CD14-positive monocyte (primary cell): ENCODE measurements at regions not wholly inside any gene's neighbourhood (a gene's known extent, or its start where the extent isn't known, plus 50 kb on each side); places are given as distances from the start of the nearest gene placed in this dataset.

ENCODE experiments used
- DNase-seq, 3 donors: peaks; one replicate each; pipeline ENCODE4 v3.0.0-alpha.2; 2011 to 2022
- H2AFZ ChIP-seq: 2 replicates; pipeline ENCODE4 v1.6.0; 2012; ENCODE audit warnings: mild to moderate bottlenecking, low read depth, low read length, inconsistent platforms; ENCODE audit not compliant: insufficient read depth, poor library complexity, severe bottlenecking
- H3K27ac ChIP-seq, 2 donors: 1 replicate in 1 of 2; 2 replicates in 1 of 2; pipeline ENCODE4 v1.5.1; 2012 to 2013; ENCODE audit warnings: low read length in 2 of 2, control low read depth in 1 of 2, inconsistent platforms in 1 of 2, low read depth in 1 of 2, mild to moderate bottlenecking in 1 of 2
- H3K27me3 ChIP-seq, 2 donors: one replicate each; pipeline versions ENCODE4 v1.6.0 to v1.6.1; 2011 to 2013; ENCODE audit warnings: low read length in 2 of 2; ENCODE audit not compliant: control insufficient read depth in 2 of 2, insufficient read depth in 2 of 2
- H3K36me3 ChIP-seq, 2 donors: replicated peaks in 1 of 2; 1 replicate in 1 of 2; 2 replicates in 1 of 2; pipeline versions ENCODE4 v1.5.1 to v1.6.1; 2012 to 2013; ENCODE audit warnings: low read length in 2 of 2, control low read depth in 1 of 2, inconsistent platforms in 1 of 2, mild to moderate bottlenecking in 1 of 2; ENCODE audit not compliant: insufficient read depth in 2 of 2, control insufficient read depth in 1 of 2
- H3K4me1 ChIP-seq, 2 donors: 1 replicate in 1 of 2; 2 replicates in 1 of 2; pipeline versions ENCODE4 v1.5.1 to v1.6.1; 2012 to 2013; ENCODE audit warnings: low read length in 2 of 2, control low read depth in 1 of 2, inconsistent platforms in 1 of 2, mild to moderate bottlenecking in 1 of 2, moderate library complexity in 1 of 2; ENCODE audit not compliant: insufficient read depth in 2 of 2, control insufficient read depth in 1 of 2
- H3K4me2 ChIP-seq: replicated peaks from 2 replicates; pipeline ENCODE3; 2012; ENCODE audit warnings: low read length, moderate library complexity, mild to moderate bottlenecking; ENCODE audit not compliant: poor library complexity, severe bottlenecking; ENCODE audit errors: extremely low read depth
- H3K4me3 ChIP-seq, 3 experiments: fragments of 200-600 bp in 1 of 3; sonication (generic) in 1 of 3; replicated peaks in 1 of 3; 1 replicate in 2 of 3; 2 replicates in 1 of 3; pipeline ENCODE4 v1.5.1; 2011 to 2013; ENCODE audit warnings: low read length in 3 of 3, mild to moderate bottlenecking in 3 of 3, control low read depth in 2 of 3, low read depth in 2 of 3, inconsistent platforms in 1 of 3, moderate library complexity in 1 of 3
- H3K79me2 ChIP-seq: 2 replicates; pipeline ENCODE4 v1.6.0; 2012; ENCODE audit warnings: mild to moderate bottlenecking, control low read depth, inconsistent platforms, low read length, moderate library complexity; ENCODE audit not compliant: insufficient read depth
- H3K9ac ChIP-seq: 2 replicates; pipeline ENCODE4 v1.6.0; 2017; ENCODE audit warnings: low read length, mild to moderate bottlenecking; ENCODE audit not compliant: insufficient read depth, poor library complexity, severe bottlenecking
- H3K9me3 ChIP-seq, 2 donors: replicated peaks in 1 of 2; 1 replicate in 1 of 2; 2 replicates in 1 of 2; pipeline versions ENCODE4 v1.5.1 to v1.6.1; 2012 to 2013; ENCODE audit warnings: low read length in 2 of 2, control low read depth in 1 of 2; ENCODE audit not compliant: control insufficient read depth in 1 of 2, insufficient read depth in 1 of 2
- H4K20me1 ChIP-seq: 2 replicates; pipeline ENCODE4 v1.6.0; 2012; ENCODE audit warnings: mild to moderate bottlenecking, low read length, control low read depth, moderate library complexity; ENCODE audit not compliant: insufficient read depth
- H3K27ac Mint-ChIP-seq, 7 donors: one replicate each; pipeline ENCODE4 v1.8.0; 2020; ENCODE audit warnings: mild to moderate bottlenecking in 7 of 7, mixed read lengths in 7 of 7, moderate library complexity in 6 of 7, inconsistent platforms in 2 of 7
- H3K27me3 Mint-ChIP-seq, 3 donors: one replicate each; pipeline ENCODE4 v1.8.0; 2021 to 2022; ENCODE audit warnings: low read depth in 3 of 3, mild to moderate bottlenecking in 3 of 3, mixed read lengths in 3 of 3, moderate library complexity in 3 of 3, inconsistent platforms in 1 of 3
- H3K36me3 Mint-ChIP-seq, 2 donors: one replicate each; pipeline ENCODE4 v1.8.0; 2020; ENCODE audit warnings: mixed read lengths in 2 of 2, inconsistent platforms in 1 of 2, mild to moderate bottlenecking in 1 of 2
- H3K4me1 Mint-ChIP-seq: one replicate; pipeline ENCODE4 v1.8.0; 2020; ENCODE audit warnings: mild to moderate bottlenecking, mixed read lengths
- H3K4me3 Mint-ChIP-seq, 2 donors: one replicate each; pipeline ENCODE4 v1.8.0; 2020; ENCODE audit warnings: mild to moderate bottlenecking in 2 of 2, mixed read lengths in 2 of 2, moderate library complexity in 1 of 2
- H3K9me3 Mint-ChIP-seq, 7 donors: one replicate each; pipeline ENCODE4 v1.8.0; 2020 to 2022; ENCODE audit warnings: mixed read lengths in 7 of 7, mild to moderate bottlenecking in 6 of 7, moderate library complexity in 6 of 7, inconsistent platforms in 2 of 7
- CTCF ChIP-seq: fragments of 200-600 bp; IDR thresholded peaks from one replicate; pipeline ENCODE4 v1.8.0; 2022; ENCODE audit warnings: antibody characterized with exemption, mild to moderate bottlenecking
- WGBS: methylation state at CpG from one replicate; pipeline ENCODE4 v1.1.5; 2013; ENCODE audit warnings: missing lambda C conversion rate; ENCODE audit not compliant: insufficient coverage; 5-methylcytosine and 5-hydroxymethylcytosine counted together
- intact Hi-C, 2 donors: fragments of 100-400 bp; cut with micrococcal nuclease; formaldehyde crosslinking; loops; one replicate each; pipeline versions ENCODE4 v1.15.0 to v1.15.1; 2023

- no peak for TF ChIP-seq CTCF
- no peak overlapping the region for H2AFZ ChIP-seq
- no peaks in the 10 kb centered on the region for H3K79me2 ChIP-seq
- intact Hi-C loops: no loop called here
- DNase-seq: no peak
- no peak overlapping the region for H3K27ac ChIP-seq
- no peak overlapping the region for H3K9ac ChIP-seq
- H3K4me1 ChIP-seq: no peaks in the 10 kb centered on the region
- no peak overlapping the region for H3K4me3 ChIP-seq
- no peak overlapping the region for H3K4me2 ChIP-seq
- H3K4me3 Mint-ChIP-seq: no peak overlapping the region
- no peaks in the 10 kb centered on the region for H3K36me3 Mint-ChIP-seq
- H4K20me1 ChIP-seq: no peaks in the 10 kb centered on the region
- no peaks in the 10 kb centered on the region for H3K9me3 ChIP-seq
- no peaks in the 10 kb centered on the region for H3K4me1 Mint-ChIP-seq
- H3K27me3 ChIP-seq: no peaks in the 10 kb centered on the region
- H3K9me3 Mint-ChIP-seq: peaks cover 0 to 3% (median 0%) of the 10 kb centered on the region in 7 donors
- no peak overlapping the region for H3K27ac Mint-ChIP-seq
- WGBS: 96% methylated on average over 4 of the region's 4 CpGs
- H3K27me3 Mint-ChIP-seq: peaks cover 5 to 11% (median 10%) of the 10 kb centered on the region in 3 donors
- no peaks in the 10 kb centered on the region for H3K36me3 ChIP-seq
These were observed 127.2 kb downstream of the UTP18 start for GRCh38 chr17:51387582-51387981.

- TF ChIP-seq CTCF: no peak
- H3K27me3 Mint-ChIP-seq: peaks cover 5 to 11% (median 7%) of the 10 kb centered on the region in 3 donors
- Histone ChIP-seq H3K9me3 (no peaks in the 10 kb centered on the region), H3K79me2 (no peaks in the 10 kb centered on the region), H2AFZ (no peak overlapping the region), H3K4me3 (no peak overlapping the region), H3K36me3 (no peaks in the 10 kb centered on the region), H3K9ac (no peak overlapping the region), H4K20me1 (no peaks in the 10 kb centered on the region), H3K4me1 (no peaks in the 10 kb centered on the region), H3K27me3 (no peaks in the 10 kb centered on the region), H3K4me2 (no peak overlapping the region), H3K27ac (no peak overlapping the region)
- H3K27ac Mint-ChIP-seq: peak overlapping the region in 1 of 7 donors; percentile 17
- no CpG with 5 or more reads among the region's 2 CpGs for WGBS
- no peak for DNase-seq
- peaks cover 0 to 3% (median 0%) of the 10 kb centered on the region in 7 donors for H3K9me3 Mint-ChIP-seq
- intact Hi-C loops: no loop called here
- no peaks in the 10 kb centered on the region for H3K36me3 Mint-ChIP-seq
- no peaks in the 10 kb centered on the region for H3K4me1 Mint-ChIP-seq
- H3K4me3 Mint-ChIP-seq: no peak overlapping the region
These were observed 127.6 kb downstream of the UTP18 start for GRCh38 chr17:51387986-51388385.
